ENCODE measurements at regions not wholly inside any gene's neighbourhood (a gene's known extent, or its start where the extent isn't known, plus 50 kb on each side); places are given as distances from the start of the nearest gene placed in this dataset.

- DNase-seq (ENCODE audit: low spot score), result no peak
Measured at GRCh38 chr14:94717808-94718207, 52.1 kb downstream of the GSC start.

GRCh38 chr14:94716976-94717375, 52.9 kb downstream of the GSC start:
- no peak for DNase-seq (ENCODE audit: low spot score)

- DNase-seq (ENCODE audit: low spot score), result no peak
Measured at GRCh38 chr14:94713115-94713514, 56.8 kb downstream of the GSC start.

- DNase-seq (ENCODE audit: low spot score), result no peak
Measured at GRCh38 chr14:94710731-94711130, 59.2 kb downstream of the GSC start.

- DNase-seq (ENCODE audit: low spot score), result no peak
Measured at GRCh38 chr14:94707494-94707893, 62.4 kb downstream of the GSC start.

GRCh38 chr14:94706133-94706532, 63.8 kb downstream of the GSC start:
- DNase-seq (ENCODE audit: low spot score), result no peak

- DNase-seq (ENCODE audit: low spot score), result no peak
Measured at GRCh38 chr14:94702629-94703028, 67.3 kb downstream of the GSC start.

GRCh38 chr14:94701861-94702370, 68.0 kb downstream of the GSC start:
- DNase-seq (ENCODE audit: low spot score), result no peak

GRCh38 chr14:94700336-94700735, 69.6 kb downstream of the GSC start:
- no peak for DNase-seq (ENCODE audit: low spot score)

GRCh38 chr14:94699831-94700230, 70.1 kb downstream of the GSC start:
- no peak for DNase-seq (ENCODE audit: low spot score)

GRCh38 chr14:94697773-94698556, 71.9 kb downstream of the GSC start:
- DNase-seq (ENCODE audit: low spot score), result no peak

- DNase-seq (ENCODE audit: low spot score), result no peak
Measured at GRCh38 chr14:94696518-94696917, 73.4 kb downstream of the GSC start.

GRCh38 chr14:94695231-94695630, 74.7 kb downstream of the GSC start:
- DNase-seq (ENCODE audit: low spot score), result no peak

GRCh38 chr14:94691660-94692034, 78.3 kb downstream of the GSC start:
- DNase-seq (ENCODE audit: low spot score), result peak; percentile 22

- no peak for DNase-seq (ENCODE audit: low spot score)
Measured at GRCh38 chr14:94690896-94691659, 78.8 kb downstream of the GSC start.

- no peak for DNase-seq (ENCODE audit: low spot score)
Measured at GRCh38 chr14:94690486-94690885, 78.3 kb downstream of the SERPINA3 start.

- DNase-seq (ENCODE audit: low spot score), result no peak
Measured at GRCh38 chr14:94689985-94690400, 77.8 kb downstream of the SERPINA3 start.

- peak; percentile 11 for DNase-seq (ENCODE audit: low spot score)
Measured at GRCh38 chr14:94689218-94689984, 77.2 kb downstream of the SERPINA3 start.

GRCh38 chr14:94686511-94687160, 74.4 kb downstream of the SERPINA3 start:
- DNase-seq (ENCODE audit: low spot score), result no peak

- DNase-seq (ENCODE audit: low spot score), result no peak
Measured at GRCh38 chr14:94685681-94686485, 73.7 kb downstream of the SERPINA3 start.

GRCh38 chr14:94685166-94685581, 73.0 kb downstream of the SERPINA3 start:
- no peak for DNase-seq (ENCODE audit: low spot score)

All from A172 (cell line).